Inflammatory macrophage (primary cell): ENCODE measurements at regions not wholly inside any gene's neighbourhood (a gene's known extent, or its start where the extent isn't known, plus 50 kb on each side); places are given as distances from the start of the nearest gene placed in this dataset.

ENCODE experiments used
- DNase-seq, 2 donors: peaks; one replicate each; pipeline ENCODE4 v3.0.0-alpha.2; 2020 to 2022

DNA sequence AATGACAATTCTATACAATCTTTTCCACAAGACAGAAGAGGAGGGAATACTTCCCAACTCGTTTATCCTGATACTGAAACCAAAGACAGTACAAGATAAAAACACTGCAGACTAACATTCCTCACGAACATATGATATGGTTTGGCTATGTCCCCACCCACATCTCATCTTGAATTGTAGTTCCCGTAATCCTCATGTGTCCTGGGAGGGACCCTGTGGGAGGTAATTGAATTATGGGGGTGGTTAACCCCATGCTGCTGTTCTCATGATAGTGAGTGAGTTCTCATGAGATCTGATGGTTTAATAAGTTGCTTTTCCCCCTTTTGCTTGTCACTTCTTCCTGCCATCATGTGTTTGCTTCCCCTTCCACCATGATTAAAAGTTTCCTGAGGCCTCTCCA, 83.9 kb upstream of the PROK2 start:
- peak; percentile 60 to 82 for DNase-seq

DNA sequence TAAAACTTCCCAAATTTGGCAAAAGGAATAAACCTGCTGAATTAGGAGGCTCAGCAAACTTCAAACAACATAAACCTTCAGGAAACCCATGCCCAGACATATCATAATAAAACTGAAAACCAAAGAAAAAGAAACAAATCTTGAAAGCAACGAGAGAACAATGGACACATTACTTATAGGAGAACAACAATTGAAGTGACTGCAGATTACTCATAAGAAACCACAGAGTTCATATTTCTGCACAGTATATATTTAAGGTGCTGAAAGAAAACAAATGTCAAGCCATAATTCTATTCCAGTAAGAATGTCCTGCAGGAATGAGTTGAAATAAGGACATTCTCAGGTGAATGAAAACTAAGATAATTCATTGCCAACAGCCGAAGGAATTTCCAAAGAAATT, 80.8 kb upstream of the PROK2 start:
- no peak for DNase-seq

DNA sequence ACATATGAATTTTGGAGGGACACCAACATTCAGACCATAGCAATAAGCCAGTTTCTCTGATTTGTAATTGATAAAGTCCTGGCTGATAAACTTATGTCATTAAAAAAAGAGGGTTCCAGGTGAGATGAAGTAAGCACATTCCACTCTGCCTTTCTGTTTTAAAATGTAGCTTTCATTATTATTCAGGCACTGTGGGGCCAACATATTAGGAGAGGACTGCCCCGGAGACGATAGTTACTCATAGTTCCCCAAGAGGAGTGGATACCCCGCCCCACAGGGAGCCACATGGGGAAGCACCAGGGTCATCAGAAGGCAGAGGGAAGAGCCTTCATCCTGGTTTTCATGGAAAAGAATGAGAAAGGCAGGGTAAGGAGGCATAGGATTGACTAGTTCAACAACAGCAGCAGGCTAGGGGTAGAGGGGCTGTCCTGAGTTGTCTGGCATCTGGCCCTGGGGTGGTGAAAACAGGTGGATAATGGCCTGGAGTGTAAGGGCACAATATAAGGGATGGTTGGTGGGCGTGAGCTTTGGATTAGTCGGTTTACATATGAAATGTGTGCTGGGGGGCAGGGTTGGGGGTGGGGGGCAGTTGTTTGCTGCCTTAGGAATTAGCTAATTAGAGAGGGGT, 78.7 kb upstream of the PROK2 start:
- no peak for DNase-seq

DNA sequence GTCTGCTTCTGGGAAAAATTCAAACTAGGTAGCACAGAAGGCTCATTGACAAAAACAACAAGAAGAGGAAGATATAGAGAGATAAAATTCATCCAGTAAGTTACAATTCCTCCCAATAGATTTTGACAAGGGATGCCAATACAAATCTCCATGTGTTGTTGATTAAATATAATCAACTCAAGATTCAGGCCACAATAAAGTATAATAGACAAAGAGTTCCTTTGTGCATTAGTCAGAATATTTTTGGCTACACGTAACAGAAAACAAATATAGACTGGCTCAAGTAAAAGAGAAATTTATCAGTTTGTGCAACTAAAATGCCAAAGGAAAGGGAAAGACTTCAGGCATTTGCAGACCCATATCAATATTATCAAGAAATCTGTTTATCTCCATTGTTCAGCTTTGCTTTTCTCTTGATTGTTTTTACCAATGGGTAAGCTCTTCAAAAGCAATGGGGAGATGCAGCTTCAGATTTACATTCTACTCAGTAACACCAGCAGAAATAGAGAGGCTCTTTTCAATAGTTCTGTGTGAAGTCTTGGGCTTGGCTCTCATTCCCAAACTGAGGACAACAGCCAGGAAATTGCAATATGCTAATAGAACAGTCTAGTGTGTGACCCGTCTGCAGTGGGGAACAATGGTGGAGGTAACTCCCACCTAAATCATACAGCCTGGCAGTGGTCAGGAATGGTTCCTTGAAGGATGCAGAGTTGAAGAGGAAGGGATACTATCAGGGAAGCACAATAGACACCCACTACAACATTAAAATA, 77.6 kb upstream of the PROK2 start:
- DNase-seq = no peak

DNA sequence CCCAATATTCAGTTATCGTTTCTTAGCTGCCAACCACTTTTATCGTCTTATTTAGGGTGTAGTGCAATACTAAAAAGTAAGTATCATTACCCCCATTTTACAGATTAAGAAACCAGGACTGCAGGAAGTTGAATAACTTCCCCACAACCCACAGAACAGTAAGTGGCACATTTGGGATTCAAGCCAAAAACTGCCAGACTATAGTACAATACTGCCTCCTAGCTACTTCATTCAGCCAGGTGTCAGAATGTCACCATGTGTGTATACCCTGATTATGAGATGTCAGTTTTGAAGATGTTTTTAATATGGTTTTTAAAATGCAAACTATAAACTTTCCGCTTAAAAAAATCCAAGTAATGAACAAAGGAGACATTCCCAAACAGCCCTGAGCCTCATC, 74.2 kb upstream of the PROK2 start:
- DNase-seq = peak; percentile 90 to 93

DNA sequence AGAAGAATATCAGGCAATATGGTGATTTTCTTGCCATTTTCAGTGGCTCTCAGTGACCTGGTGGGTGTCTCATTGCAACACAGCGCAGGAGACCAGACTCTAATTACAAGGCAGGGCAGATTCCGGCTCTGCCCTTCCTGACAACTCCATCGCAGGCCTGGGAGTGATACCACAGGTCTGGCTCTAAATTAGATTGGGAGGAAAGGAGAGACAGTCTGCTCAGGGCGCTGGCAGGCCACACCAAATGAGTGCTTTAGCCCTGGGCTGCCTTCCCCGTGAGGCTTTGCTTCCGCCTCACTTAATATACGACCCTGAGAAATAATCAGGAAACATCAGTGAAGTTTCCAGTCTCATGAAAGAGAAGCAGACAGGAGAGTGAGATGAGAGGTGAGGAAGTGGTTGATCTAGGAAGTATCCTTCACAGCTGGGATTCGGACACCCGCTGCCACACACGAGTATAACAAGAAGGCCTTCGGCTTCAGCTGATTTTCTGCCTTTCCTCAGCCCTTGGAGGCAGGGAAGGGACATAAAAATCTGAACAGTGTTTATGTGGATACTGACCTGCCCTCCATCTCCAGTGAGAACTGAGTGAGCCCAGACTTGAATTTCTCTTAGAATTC, 73.7 kb upstream of the PROK2 start:
- DNase-seq = peak in 1 of 2 donors; percentile 22

DNA sequence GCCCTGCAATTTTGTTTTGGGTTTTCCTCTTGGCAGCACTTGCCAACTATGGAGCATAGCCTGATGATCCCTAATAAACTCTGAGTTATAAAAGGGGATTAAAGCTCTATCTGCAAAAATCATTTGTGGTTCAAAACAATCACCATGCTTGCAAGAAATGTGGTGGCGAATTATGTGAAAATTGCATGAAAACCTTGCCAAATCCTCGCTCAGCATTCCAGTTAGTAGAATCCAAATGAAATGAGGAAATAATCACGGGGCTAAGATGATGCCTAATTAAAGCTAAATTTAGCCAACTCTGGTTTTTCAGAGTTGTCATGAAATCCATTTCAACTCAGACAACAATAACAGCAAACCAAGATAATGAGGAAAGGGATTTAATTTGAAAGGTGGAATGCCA, 73.0 kb upstream of the PROK2 start:
- peak; percentile 74 to 77 for DNase-seq

DNA sequence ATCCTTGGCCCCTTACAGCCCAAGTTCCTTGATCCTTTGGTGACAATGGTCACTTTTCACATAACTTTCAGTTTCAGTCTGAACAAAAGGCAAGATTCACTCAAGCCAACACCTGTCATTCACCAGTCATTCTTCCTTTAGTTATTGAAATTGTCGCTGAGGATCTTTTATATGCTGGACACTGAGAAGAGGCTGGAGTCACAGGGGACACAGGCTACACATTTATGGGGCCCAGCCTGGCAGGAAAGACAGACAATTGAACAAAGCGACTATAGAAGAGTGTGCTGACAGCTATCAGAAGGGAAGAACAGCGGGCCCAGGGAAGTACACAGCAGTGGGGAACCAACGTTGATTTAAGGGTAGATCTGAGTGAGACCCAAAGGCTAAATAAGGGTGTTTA, 69.8 kb upstream of the PROK2 start:
- DNase-seq = no peak

DNA sequence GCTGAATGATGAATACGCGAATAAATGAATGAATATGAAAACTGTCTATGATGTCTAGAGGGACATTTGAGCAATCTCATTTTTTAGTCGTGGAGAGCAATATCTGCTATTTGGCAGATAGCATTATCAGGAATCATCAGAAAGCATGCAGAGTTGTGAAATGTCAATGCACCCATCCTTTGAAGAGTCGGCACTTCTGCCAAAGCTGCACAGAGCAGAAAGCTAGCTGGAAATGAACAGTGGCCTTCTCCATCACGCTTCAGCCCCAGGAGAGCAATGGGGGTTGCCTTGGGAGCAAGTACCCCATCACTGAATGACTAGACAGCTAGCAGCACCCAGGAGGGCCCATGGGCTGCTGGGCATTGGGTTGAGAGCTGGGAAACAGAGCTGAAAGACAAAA, 69.1 kb upstream of the PROK2 start:
- DNase-seq = no peak

DNA sequence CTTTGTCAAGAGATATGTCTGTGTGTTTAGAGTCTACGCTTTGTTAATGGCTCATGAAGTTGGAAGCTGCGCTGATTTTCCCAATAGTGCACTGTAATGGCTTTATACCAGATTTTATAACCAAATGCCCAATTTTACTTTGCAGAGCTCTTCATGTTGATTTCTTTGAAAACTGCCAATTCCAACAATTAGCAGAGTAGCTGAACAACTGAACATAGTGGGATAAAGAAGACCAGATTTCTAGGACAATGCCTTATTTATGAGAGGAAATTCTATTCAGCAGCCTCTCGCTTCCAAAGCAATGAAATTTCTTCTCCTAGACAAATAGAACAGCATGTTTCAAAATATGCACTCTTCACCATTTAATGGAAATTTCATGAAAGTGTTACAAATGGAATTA, 66.9 kb upstream of the PROK2 start:
- no peak for DNase-seq

DNA sequence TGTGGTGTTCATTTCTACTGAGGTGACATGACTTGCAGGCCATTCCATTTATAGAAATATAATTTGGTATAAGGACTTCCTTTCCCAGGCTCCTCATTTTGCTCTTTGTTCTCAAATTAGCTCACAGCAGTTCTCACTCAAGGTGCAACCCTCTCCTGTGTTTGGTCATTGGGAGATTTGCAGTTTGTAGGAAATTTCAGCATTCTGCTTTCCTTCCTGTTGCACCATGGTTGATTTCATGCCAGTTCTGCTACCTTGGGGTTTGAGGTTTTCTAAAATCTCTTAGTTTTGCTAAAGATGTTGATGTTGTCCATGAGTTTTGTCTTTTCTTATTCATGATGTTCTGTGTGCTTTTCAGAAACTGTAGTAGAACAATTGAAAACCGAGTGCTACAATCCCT, 65.7 kb upstream of the PROK2 start:
- DNase-seq = no peak

DNA sequence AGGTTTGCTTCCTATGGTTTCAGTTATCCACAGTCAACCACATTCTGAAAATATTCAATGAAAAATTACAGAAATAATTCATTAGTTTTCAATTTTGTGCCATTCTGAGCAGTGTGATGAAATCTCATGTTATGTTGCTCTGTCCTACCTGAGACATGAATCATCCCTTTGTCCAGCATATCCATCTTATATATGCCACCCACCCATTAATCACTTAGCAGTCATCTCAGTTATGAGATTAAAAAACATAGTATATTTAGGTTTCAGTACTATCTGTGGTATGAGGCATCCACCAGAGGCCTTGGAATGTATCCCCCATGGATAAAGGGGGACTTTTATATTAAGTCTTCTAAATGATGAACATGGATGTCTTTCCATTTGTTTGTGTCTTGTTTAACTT, 64.7 kb upstream of the PROK2 start:
- no peak for DNase-seq

DNA sequence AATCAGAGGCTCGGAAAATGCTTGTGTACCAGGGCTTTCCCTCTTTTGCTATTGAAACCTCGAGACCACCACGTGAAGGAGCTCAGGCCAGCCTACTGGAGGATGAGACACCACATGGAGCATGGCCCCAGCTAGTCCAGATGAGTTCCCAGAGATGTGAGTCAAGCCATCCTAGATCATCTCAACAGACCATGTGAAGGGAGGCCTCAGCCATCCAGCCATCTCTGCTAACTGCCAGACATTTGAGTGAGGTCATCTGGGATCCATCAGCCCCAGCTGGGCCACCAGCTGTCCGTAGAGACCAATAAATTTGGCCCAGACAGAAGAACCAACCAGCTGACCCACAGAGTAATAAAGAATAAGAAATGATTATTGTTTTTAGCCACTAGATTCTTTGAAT, 62.8 kb upstream of the PROK2 start:
- DNase-seq = no peak

DNA sequence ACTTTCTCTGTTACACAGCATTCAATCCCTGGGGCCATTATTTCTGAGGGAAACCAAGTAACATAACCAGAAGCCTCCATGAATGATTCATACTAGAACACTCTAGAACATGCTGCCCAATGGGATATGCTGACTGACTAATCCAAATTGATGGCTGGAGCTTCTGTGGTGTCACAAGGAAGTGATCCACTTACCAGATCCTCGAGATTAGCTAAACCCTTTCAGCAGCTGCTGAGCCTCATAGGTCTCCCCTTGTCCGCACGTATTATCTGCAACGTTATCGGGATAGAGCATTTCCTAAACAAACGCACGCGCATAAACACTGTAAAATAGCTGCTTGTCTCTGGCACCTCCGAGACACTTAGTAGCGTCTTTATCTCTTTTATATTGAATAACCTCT, 61.2 kb upstream of the PROK2 start:
- DNase-seq = no peak

DNA sequence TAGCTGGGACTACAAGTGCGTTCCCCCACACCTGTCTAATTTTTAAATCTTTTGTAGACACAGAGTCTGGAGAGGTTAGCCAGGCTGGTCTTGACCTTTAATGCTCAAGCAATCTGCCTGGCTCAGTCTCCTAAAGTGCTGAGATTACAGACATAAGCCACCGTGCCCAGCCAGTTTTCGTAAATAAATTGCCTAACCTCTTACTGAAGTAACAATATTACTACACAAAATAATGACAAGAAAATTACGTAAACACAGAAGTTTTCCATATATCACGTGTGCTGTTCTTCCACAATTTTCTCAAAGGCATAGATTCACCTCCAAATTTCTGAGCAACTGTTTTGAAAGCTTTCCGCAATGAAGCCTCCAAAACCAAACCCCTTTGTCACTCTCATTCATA, 58.1 kb upstream of the PROK2 start:
- DNase-seq = peak; percentile 56 to 62

DNA sequence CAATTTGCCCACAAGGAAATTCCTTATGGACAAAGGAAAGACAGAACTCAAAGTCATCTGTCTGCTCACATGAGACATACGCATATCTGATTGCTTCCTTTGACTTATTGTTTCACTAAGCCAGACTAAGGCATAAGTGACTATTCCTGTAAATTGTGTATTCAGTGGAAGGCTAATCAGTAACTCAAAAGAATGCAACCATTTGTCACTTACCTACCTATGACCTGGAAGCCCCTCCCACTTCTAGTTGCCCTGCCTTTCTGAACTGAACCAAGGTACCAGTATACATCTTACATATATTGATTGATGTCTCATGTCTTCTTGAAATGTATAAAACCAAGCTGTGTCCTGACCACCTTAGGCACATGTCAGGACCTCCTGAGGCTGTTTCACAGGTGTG, 53.5 kb upstream of the PROK2 start:
- DNase-seq = no peak
